Right atrium auricular region (tissue), 2 donors: ENCODE measurements at regions not wholly inside any gene's neighbourhood (a gene's known extent, or its start where the extent isn't known, plus 50 kb on each side); places are given as distances from the start of the nearest gene placed in this dataset.

Experiments
- DNase-seq: peaks from one replicate; pipeline ENCODE4 v3.0.0-alpha.2; 2019; ENCODE audit warnings: low spot score
- H3K27ac ChIP-seq, 2 donors: fragments of 200-600 bp; sonication (generic); 1 replicate in 1 of 2; 2 replicates in 1 of 2; pipeline ENCODE4 v1.5.1; 2016 to 2019
- H3K27me3 ChIP-seq, 2 donors: fragments of 200-600 bp; sonication (generic); one replicate each; pipeline versions ENCODE4 v1.5.1 to v1.6.0; 2017 to 2019
- H3K36me3 ChIP-seq: fragments of 200-600 bp; sonication (generic); one replicate; pipeline ENCODE4 v1.5.1; 2016
- H3K4me1 ChIP-seq, 2 donors: fragments of 200-600 bp; sonication (generic); one replicate each; pipeline versions ENCODE4 v1.5.1 to v1.6.0; 2017 to 2019
- H3K4me3 ChIP-seq, 2 donors: fragments of 200-600 bp; sonication (generic); 1 replicate in 1 of 2; 2 replicates in 1 of 2; pipeline ENCODE4 v1.5.1; 2017 to 2019; ENCODE audit warnings: mild to moderate bottlenecking in 1 of 2, moderate library complexity in 1 of 2
- H3K9me3 ChIP-seq, 2 donors: fragments of 200-600 bp; sonication (generic); one replicate each; pipeline ENCODE4 v1.5.1; 2019
- TF ChIP-seq, protein P1 (sequence below), 2 donors: fragments of 200-600 bp; sonication (generic); IDR thresholded peaks; one replicate each; pipeline ENCODE4 v1.5.1; 2019; ENCODE audit warnings: antibody characterized with exemption in 2 of 2

DNA sequence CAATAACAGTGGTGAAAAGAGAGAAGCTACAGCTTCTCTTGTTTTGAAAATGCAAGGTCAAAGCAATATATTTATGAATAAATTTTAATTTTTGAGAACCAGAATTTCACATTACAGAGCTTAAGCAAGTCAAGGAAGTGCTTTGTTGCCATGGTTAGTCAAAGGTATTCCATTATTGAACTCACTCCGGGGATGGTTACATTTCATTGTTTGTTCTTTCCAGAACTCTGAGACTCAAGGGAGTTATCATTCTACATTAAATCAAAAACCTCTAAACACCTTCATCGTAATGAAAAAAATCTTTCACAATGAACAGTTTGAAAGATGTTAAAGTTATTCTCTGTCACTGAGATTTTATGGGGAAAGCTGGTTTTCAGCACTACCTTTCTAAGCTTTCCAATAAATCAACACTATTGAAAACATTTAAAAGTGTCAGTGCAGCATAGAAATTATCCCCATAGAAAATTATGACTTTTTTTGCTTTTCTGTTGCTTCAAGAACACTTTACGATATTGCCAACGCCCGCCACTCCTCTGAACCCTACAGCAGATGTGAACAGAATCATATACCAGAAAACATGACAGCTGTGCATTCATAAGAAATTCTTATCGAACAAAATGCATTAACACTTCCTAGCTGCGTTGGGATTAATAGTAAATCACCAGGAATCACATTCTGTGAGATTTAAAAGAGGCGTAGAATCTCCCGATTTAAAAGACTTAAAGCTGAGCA is 83.0 kb downstream of the OTOL1 start:
- TF ChIP-seq, protein P1, sequence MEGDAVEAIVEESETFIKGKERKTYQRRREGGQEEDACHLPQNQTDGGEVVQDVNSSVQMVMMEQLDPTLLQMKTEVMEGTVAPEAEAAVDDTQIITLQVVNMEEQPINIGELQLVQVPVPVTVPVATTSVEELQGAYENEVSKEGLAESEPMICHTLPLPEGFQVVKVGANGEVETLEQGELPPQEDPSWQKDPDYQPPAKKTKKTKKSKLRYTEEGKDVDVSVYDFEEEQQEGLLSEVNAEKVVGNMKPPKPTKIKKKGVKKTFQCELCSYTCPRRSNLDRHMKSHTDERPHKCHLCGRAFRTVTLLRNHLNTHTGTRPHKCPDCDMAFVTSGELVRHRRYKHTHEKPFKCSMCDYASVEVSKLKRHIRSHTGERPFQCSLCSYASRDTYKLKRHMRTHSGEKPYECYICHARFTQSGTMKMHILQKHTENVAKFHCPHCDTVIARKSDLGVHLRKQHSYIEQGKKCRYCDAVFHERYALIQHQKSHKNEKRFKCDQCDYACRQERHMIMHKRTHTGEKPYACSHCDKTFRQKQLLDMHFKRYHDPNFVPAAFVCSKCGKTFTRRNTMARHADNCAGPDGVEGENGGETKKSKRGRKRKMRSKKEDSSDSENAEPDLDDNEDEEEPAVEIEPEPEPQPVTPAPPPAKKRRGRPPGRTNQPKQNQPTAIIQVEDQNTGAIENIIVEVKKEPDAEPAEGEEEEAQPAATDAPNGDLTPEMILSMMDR (IDR thresholded peaks at IDR 0.05) = no peak
- H3K36me3 ChIP-seq = no peaks in the 10 kb centered on the region
- DNase-seq = no peak
- no peak overlapping the region for H3K4me3 ChIP-seq
- no peaks in the 10 kb centered on the region for H3K27me3 ChIP-seq
- no peaks in the 10 kb centered on the region for H3K9me3 ChIP-seq
- H3K27ac ChIP-seq = no peak overlapping the region
- no peaks in the 10 kb centered on the region for H3K4me1 ChIP-seq

- no peak overlapping the region for H3K27ac ChIP-seq
- no peaks in the 10 kb centered on the region for H3K27me3 ChIP-seq
- H3K9me3 ChIP-seq = no peaks in the 10 kb centered on the region
- DNase-seq = no peak
- H3K4me3 ChIP-seq = no peak overlapping the region
- no peaks in the 10 kb centered on the region for H3K36me3 ChIP-seq
- no peaks in the 10 kb centered on the region for H3K4me1 ChIP-seq
- TF ChIP-seq, protein P1 (IDR thresholded peaks at IDR 0.05) = no peak
These were observed 89.3 kb downstream of the OTOL1 start for GRCh38 chr3:161585922-161586321.

DNA sequence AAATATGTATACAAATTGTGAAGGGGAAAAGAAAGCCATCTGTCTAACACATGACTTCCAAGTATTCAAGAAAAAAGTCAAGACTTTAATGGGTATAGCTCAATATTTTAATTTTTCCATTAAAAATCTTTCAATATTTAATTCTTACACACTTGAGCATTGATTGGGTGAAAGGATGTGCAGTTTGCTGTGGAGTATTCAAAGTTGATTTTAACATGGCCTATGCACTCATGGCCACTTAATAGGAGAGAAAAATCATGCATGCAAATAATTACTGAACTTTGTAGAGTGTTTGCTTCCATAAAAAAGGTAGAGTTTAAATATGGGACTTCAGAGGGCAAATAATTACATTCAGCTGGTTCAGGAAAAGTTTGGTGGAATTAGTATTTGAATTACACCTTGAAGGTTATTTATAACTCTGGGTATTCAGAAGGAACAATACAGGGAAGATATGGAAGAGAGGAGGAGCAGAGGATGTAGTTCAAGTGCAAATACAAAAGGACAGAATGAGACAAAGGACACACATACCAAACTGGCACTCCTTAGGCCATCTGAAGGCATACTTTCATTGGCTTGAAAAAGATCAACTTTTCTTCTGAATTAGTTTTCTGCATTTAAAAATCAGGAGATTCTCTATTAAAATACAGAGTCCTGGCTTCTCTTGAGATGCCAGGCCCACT is 90.1 kb downstream of the OTOL1 start:
- TF ChIP-seq, protein P1 (IDR thresholded peaks at IDR 0.05) = no peak
- no peaks in the 10 kb centered on the region for H3K9me3 ChIP-seq
- H3K36me3 ChIP-seq = no peaks in the 10 kb centered on the region
- no peak overlapping the region for H3K27ac ChIP-seq
- H3K4me1 ChIP-seq = no peaks in the 10 kb centered on the region
- H3K27me3 ChIP-seq = no peaks in the 10 kb centered on the region
- DNase-seq = no peak
- no peak overlapping the region for H3K4me3 ChIP-seq

- Histone ChIP-seq H3K27ac (no peak overlapping the region), H3K4me1 (no peaks in the 10 kb centered on the region), H3K4me3 (no peak overlapping the region), H3K36me3 (no peaks in the 10 kb centered on the region), H3K9me3 (no peaks in the 10 kb centered on the region), H3K27me3 (no peaks in the 10 kb centered on the region)
- TF ChIP-seq, protein P1 (IDR thresholded peaks at IDR 0.05) = no peak
- no peak for DNase-seq
These were observed 102.0 kb downstream of the OTOL1 start for GRCh38 chr3:161598639-161599038.

DNA sequence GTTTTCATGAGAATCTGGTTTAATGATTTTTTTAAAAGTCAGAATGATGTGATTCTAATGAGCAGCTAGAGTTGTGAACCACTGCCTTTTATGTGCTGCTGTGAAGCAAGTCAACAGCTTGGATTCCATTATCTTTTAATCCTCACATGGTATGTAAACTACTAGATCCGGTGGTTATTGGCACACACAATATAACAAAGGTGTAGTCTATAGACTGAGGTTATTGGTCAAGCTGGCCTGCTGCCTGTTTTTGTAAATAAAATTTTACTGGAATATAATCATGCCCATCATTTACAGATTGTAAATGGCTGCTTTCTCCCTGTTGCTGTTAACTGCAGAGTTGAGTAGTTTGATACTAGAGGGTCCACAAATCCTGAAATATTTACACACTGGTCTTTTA is 103.1 kb downstream of the OTOL1 start:
- TF ChIP-seq, protein P1 (IDR thresholded peaks at IDR 0.05) = no peak
- no peaks in the 10 kb centered on the region for H3K36me3 ChIP-seq
- DNase-seq = no peak
- H3K4me3 ChIP-seq = no peak overlapping the region
- no peaks in the 10 kb centered on the region for H3K27me3 ChIP-seq
- H3K27ac ChIP-seq = no peak overlapping the region
- H3K9me3 ChIP-seq = no peaks in the 10 kb centered on the region
- H3K4me1 ChIP-seq = no peaks in the 10 kb centered on the region
